GM23338 (cell line): ENCODE measurements at regions not wholly inside any gene's neighbourhood (a gene's known extent, or its start where the extent isn't known, plus 50 kb on each side); places are given as distances from the start of the nearest gene placed in this dataset.

Source experiments
- ATAC-seq: fragments of 200-7000 bp; cut with Tn5 transposase; 3 replicates; pipeline ENCODE4 v1.9.1; 2020
- DNase-seq: peaks from one replicate; pipeline ENCODE4 v3.0.0-alpha.2; 2015; ENCODE audit warnings: low spot score
- H2AFZ ChIP-seq: fragments of 200-600 bp; sonication (generic); 2 replicates; pipeline ENCODE4 v1.8.0; 2016; ENCODE audit warnings: antibody characterized with exemption, mild to moderate bottlenecking, moderate library complexity
- H3F3A ChIP-seq: fragments of 200-600 bp; sonication (generic); replicated peaks from 2 replicates; pipeline ENCODE4 v1.8.0; 2017; ENCODE audit warnings: antibody characterized with exemption, mixed run types, low read depth
- H3K27ac ChIP-seq: fragments of 200-600 bp; sonication (generic); 2 replicates; pipeline ENCODE4 v1.6.1; 2016; ENCODE audit warnings: low read depth
- H3K27me3 ChIP-seq: fragments of 200-600 bp; sonication (generic); 2 replicates; pipeline ENCODE4 v1.8.0; 2016; ENCODE audit warnings: mild to moderate bottlenecking, mixed run types, moderate library complexity; ENCODE audit not compliant: insufficient read depth
- H3K36me3 ChIP-seq: fragments of 200-600 bp; sonication (generic); 2 replicates; pipeline ENCODE4 v1.8.0; 2016; ENCODE audit warnings: mild to moderate bottlenecking; ENCODE audit not compliant: insufficient read depth
- H3K4me1 ChIP-seq: fragments of 200-600 bp; sonication (generic); 2 replicates; pipeline ENCODE4 v1.8.0; 2016; ENCODE audit warnings: mild to moderate bottlenecking, moderate library complexity; ENCODE audit not compliant: insufficient read depth
- H3K4me2 ChIP-seq: fragments of 200-600 bp; sonication (generic); 2 replicates; pipeline ENCODE4 v1.7.1; 2017; ENCODE audit warnings: mixed run types
- H3K4me3 ChIP-seq: fragments of 200-600 bp; sonication (generic); 2 replicates; pipeline ENCODE4 v1.6.1; 2016; ENCODE audit warnings: mixed run types
- H3K79me2 ChIP-seq: fragments of 200-600 bp; sonication (generic); replicated peaks from 2 replicates; pipeline ENCODE4 v1.8.0; 2017; ENCODE audit warnings: mild to moderate bottlenecking; ENCODE audit not compliant: insufficient read depth
- H3K9me2 ChIP-seq: fragments of 200-600 bp; sonication (generic); 2 replicates; pipeline ENCODE4 v1.8.0; 2017; ENCODE audit not compliant: insufficient read depth
- H4K20me1 ChIP-seq: fragments of 200-600 bp; sonication (generic); replicated peaks from 2 replicates; pipeline ENCODE4 v1.8.0; 2017; ENCODE audit warnings: mild to moderate bottlenecking; ENCODE audit not compliant: insufficient read depth
- H3K27ac Mint-ChIP-seq: 2 replicates; pipeline ENCODE4 v1.8.0; 2020; ENCODE audit warnings: inconsistent platforms, mild to moderate bottlenecking, moderate library complexity, mixed read lengths
- H3K27me3 Mint-ChIP-seq: 3 replicates; pipeline ENCODE4 v1.8.0; 2022; ENCODE audit warnings: low read depth, mild to moderate bottlenecking, moderate library complexity, mixed read lengths, inconsistent platforms; ENCODE audit not compliant: insufficient read depth, poor library complexity
- H3K36me3 Mint-ChIP-seq: 3 replicates; pipeline ENCODE4 v1.8.0; 2021; ENCODE audit warnings: low read depth, mild to moderate bottlenecking, inconsistent platforms, moderate library complexity, mixed read lengths
- H3K4me1 Mint-ChIP-seq: 3 replicates; pipeline ENCODE4 v1.8.0; 2020; ENCODE audit warnings: mild to moderate bottlenecking, inconsistent platforms, mixed read lengths
- H3K4me3 Mint-ChIP-seq: 3 replicates; pipeline ENCODE4 v1.8.0; 2021; ENCODE audit warnings: moderate library complexity, mild to moderate bottlenecking, inconsistent platforms, mixed read lengths
- H3K9me3 Mint-ChIP-seq: 3 replicates; pipeline ENCODE4 v1.8.0; 2020; ENCODE audit warnings: moderate library complexity, mild to moderate bottlenecking, inconsistent platforms, mixed read lengths
- CREB1 ChIP-seq: fragments of 250-450 bp; sonication (Bioruptor Pico); IDR thresholded peaks from 2 replicates; pipeline ENCODE4 v1.5.0; 2020; ENCODE audit warnings: low read depth, mild to moderate bottlenecking, moderate library complexity
- EZH2 ChIP-seq: fragments of 200-600 bp; sonication (generic); IDR thresholded peaks from one replicate; pipeline ENCODE4 v1.8.0; 2017; ENCODE audit warnings: antibody characterized with exemption, mild to moderate bottlenecking, low read depth; ENCODE audit not compliant: unreplicated experiment
- EZH2phosphoT487 ChIP-seq: fragments of 200-600 bp; sonication (generic); IDR thresholded peaks from one replicate; pipeline ENCODE4 v1.8.1; 2018; ENCODE audit warnings: antibody characterized with exemption; ENCODE audit not compliant: unreplicated experiment
- JUNB ChIP-seq: IDR thresholded peaks from one replicate; pipeline ENCODE4 v1.6.1; 2016; ENCODE audit warnings: antibody characterized with exemption; ENCODE audit not compliant: unreplicated experiment
- NANOG ChIP-seq: IDR thresholded peaks from 2 replicates; pipeline ENCODE4 v1.6.1; 2016; ENCODE audit warnings: antibody characterized with exemption, borderline replicate concordance
- POLR2AphosphoS5 ChIP-seq: IDR thresholded peaks from 2 replicates; pipeline ENCODE4 v1.6.1; 2016; ENCODE audit warnings: antibody characterized with exemption, low read depth
- STAT1 ChIP-seq: IDR thresholded peaks from one replicate; pipeline ENCODE4 v1.6.1; 2016; ENCODE audit warnings: antibody characterized with exemption; ENCODE audit not compliant: unreplicated experiment
- ZNF331 ChIP-seq: fragments of 250-450 bp; sonication (Bioruptor Pico); IDR thresholded peaks from 2 replicates; pipeline ENCODE4 v1.5.0; 2020; ENCODE audit warnings: low read depth, mild to moderate bottlenecking, moderate library complexity
- TF ChIP-seq, protein P1 (sequence below): IDR thresholded peaks from one replicate; pipeline ENCODE4 v1.6.1; 2018; ENCODE audit warnings: antibody characterized with exemption; ENCODE audit not compliant: unreplicated experiment
- TF ChIP-seq, protein P2 (sequence below): IDR thresholded peaks from 2 replicates; pipeline ENCODE4 v1.6.1; 2016; ENCODE audit warnings: antibody characterized with exemption
- TF ChIP-seq, protein P3 (sequence below): fragments of 250-450 bp; sonication (Bioruptor Pico); IDR thresholded peaks from 2 replicates; pipeline ENCODE4 v1.5.0; 2020; ENCODE audit warnings: mild to moderate bottlenecking, moderate library complexity

DNA sequence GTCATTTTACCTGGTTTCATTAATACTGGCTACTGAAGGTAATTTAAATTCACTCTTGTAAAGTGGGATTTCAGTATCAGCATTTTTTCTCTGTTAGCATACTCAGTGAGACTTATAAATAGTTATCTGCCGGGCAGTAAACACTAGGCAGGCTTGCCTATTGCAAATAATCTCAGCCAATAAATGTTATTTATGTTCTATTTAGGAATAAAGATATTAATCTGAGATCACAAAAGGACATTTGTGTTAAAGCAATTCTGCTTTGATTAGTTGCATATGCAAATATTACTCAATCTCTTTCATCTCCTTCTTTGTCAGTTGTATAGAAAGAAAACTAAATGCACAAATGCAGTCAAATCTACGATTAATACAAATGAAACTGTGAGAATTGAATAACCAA is 827.8 kb downstream of the TLE4 start:
- Histone ChIP-seq H3K27me3 (no peaks in the 10 kb centered on the region), H3K27ac (peak overlapping the region; percentile 82; the same call in 1 of the 2 replicates), H4K20me1 (no peaks in the 10 kb centered on the region), H3K4me1 (peaks cover 35% of the 10 kb centered on the region), H3F3A (no peaks in the 10 kb centered on the region), H3K9me2 (0 out of 2 replicates have a peak, but pooled peaks cover under 1% of the 10 kb centered on the region), H2AFZ (no peak overlapping the region), H3K79me2 (no peaks in the 10 kb centered on the region), H3K36me3 (no peaks in the 10 kb centered on the region), H3K4me2 (peak overlapping the region; percentile 58; the same call in 1 of the 2 replicates), H3K4me3 (no peak overlapping the region)
- no peak overlapping the region for H3K27ac Mint-ChIP-seq
- H3K4me1 Mint-ChIP-seq: peaks cover 31% of the 10 kb centered on the region
- DNase-seq (no peak), ATAC-seq (no peak)
- H3K36me3 Mint-ChIP-seq: peaks cover 17% of the 10 kb centered on the region; the same call in 2 of the 3 replicates
- TF ChIP-seq, protein P1, sequence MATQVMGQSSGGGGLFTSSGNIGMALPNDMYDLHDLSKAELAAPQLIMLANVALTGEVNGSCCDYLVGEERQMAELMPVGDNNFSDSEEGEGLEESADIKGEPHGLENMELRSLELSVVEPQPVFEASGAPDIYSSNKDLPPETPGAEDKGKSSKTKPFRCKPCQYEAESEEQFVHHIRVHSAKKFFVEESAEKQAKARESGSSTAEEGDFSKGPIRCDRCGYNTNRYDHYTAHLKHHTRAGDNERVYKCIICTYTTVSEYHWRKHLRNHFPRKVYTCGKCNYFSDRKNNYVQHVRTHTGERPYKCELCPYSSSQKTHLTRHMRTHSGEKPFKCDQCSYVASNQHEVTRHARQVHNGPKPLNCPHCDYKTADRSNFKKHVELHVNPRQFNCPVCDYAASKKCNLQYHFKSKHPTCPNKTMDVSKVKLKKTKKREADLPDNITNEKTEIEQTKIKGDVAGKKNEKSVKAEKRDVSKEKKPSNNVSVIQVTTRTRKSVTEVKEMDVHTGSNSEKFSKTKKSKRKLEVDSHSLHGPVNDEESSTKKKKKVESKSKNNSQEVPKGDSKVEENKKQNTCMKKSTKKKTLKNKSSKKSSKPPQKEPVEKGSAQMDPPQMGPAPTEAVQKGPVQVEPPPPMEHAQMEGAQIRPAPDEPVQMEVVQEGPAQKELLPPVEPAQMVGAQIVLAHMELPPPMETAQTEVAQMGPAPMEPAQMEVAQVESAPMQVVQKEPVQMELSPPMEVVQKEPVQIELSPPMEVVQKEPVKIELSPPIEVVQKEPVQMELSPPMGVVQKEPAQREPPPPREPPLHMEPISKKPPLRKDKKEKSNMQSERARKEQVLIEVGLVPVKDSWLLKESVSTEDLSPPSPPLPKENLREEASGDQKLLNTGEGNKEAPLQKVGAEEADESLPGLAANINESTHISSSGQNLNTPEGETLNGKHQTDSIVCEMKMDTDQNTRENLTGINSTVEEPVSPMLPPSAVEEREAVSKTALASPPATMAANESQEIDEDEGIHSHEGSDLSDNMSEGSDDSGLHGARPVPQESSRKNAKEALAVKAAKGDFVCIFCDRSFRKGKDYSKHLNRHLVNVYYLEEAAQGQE: no peak
- TF ChIP-seq CREB1: no peak
- TF ChIP-seq POLR2AphosphoS5: no peak
- TF ChIP-seq STAT1: no peak
- no peak overlapping the region for H3K4me3 Mint-ChIP-seq
- H3K27me3 Mint-ChIP-seq: peaks cover 2% of the 10 kb centered on the region
- H3K9me3 Mint-ChIP-seq: peaks cover 6% of the 10 kb centered on the region; the same call in 1 of the 3 replicates

DNA sequence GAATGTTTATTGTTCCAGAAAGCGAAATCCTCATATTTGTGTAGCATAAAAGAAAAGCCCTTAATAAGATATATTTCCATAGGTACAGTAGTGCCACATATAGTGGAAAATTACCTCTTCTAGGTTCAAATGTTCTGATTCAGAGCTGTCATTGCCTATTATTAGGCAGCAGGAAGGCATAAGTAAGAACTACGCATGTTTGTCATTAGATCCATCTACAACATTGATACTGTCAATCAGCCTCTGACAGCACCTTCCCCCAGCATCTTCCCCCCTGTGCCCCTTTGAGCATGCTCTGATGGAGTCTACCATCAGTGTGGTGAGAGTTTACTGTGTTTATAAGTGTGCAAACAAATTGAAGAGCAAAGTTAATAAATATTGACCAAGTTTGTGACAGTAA is 816.1 kb downstream of the TLE4 start:
- Histone ChIP-seq H3K4me1 (peaks cover 11% of the 10 kb centered on the region; the same call in 1 of the 2 replicates), H2AFZ (no peak overlapping the region; the same call in 1 of the 2 replicates), H3K4me2 (no peak overlapping the region), H3K27me3 (no peaks in the 10 kb centered on the region), H3K9me2 (no peaks in the 10 kb centered on the region), H3F3A (no peaks in the 10 kb centered on the region), H3K36me3 (no peaks in the 10 kb centered on the region), H3K4me3 (no peak overlapping the region), H3K27ac (no peak overlapping the region), H3K79me2 (no peaks in the 10 kb centered on the region), H4K20me1 (no peaks in the 10 kb centered on the region)
- Mint-ChIP-seq H3K9me3 (no peaks in the 10 kb centered on the region; the same call in 1 of the 3 replicates), H3K27ac (no peak overlapping the region), H3K4me3 (no peak overlapping the region), H3K4me1 (peaks cover 6% of the 10 kb centered on the region; the same call in 2 of the 3 replicates), H3K36me3 (peaks cover 4% of the 10 kb centered on the region; the same call in 2 of the 3 replicates), H3K27me3 (no peaks in the 10 kb centered on the region)
- no peak for ATAC-seq
- no peak for DNase-seq
- TF ChIP-seq JUNB (no peak), CREB1 (no peak), NANOG (no peak), EZH2 (no peak), STAT1 (no peak), POLR2AphosphoS5 (no peak), ZNF331 (no peak), EZH2phosphoT487 (no peak)
- TF ChIP-seq, protein P2, sequence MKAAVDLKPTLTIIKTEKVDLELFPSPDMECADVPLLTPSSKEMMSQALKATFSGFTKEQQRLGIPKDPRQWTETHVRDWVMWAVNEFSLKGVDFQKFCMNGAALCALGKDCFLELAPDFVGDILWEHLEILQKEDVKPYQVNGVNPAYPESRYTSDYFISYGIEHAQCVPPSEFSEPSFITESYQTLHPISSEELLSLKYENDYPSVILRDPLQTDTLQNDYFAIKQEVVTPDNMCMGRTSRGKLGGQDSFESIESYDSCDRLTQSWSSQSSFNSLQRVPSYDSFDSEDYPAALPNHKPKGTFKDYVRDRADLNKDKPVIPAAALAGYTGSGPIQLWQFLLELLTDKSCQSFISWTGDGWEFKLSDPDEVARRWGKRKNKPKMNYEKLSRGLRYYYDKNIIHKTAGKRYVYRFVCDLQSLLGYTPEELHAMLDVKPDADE: no peak
- TF ChIP-seq, protein P3, sequence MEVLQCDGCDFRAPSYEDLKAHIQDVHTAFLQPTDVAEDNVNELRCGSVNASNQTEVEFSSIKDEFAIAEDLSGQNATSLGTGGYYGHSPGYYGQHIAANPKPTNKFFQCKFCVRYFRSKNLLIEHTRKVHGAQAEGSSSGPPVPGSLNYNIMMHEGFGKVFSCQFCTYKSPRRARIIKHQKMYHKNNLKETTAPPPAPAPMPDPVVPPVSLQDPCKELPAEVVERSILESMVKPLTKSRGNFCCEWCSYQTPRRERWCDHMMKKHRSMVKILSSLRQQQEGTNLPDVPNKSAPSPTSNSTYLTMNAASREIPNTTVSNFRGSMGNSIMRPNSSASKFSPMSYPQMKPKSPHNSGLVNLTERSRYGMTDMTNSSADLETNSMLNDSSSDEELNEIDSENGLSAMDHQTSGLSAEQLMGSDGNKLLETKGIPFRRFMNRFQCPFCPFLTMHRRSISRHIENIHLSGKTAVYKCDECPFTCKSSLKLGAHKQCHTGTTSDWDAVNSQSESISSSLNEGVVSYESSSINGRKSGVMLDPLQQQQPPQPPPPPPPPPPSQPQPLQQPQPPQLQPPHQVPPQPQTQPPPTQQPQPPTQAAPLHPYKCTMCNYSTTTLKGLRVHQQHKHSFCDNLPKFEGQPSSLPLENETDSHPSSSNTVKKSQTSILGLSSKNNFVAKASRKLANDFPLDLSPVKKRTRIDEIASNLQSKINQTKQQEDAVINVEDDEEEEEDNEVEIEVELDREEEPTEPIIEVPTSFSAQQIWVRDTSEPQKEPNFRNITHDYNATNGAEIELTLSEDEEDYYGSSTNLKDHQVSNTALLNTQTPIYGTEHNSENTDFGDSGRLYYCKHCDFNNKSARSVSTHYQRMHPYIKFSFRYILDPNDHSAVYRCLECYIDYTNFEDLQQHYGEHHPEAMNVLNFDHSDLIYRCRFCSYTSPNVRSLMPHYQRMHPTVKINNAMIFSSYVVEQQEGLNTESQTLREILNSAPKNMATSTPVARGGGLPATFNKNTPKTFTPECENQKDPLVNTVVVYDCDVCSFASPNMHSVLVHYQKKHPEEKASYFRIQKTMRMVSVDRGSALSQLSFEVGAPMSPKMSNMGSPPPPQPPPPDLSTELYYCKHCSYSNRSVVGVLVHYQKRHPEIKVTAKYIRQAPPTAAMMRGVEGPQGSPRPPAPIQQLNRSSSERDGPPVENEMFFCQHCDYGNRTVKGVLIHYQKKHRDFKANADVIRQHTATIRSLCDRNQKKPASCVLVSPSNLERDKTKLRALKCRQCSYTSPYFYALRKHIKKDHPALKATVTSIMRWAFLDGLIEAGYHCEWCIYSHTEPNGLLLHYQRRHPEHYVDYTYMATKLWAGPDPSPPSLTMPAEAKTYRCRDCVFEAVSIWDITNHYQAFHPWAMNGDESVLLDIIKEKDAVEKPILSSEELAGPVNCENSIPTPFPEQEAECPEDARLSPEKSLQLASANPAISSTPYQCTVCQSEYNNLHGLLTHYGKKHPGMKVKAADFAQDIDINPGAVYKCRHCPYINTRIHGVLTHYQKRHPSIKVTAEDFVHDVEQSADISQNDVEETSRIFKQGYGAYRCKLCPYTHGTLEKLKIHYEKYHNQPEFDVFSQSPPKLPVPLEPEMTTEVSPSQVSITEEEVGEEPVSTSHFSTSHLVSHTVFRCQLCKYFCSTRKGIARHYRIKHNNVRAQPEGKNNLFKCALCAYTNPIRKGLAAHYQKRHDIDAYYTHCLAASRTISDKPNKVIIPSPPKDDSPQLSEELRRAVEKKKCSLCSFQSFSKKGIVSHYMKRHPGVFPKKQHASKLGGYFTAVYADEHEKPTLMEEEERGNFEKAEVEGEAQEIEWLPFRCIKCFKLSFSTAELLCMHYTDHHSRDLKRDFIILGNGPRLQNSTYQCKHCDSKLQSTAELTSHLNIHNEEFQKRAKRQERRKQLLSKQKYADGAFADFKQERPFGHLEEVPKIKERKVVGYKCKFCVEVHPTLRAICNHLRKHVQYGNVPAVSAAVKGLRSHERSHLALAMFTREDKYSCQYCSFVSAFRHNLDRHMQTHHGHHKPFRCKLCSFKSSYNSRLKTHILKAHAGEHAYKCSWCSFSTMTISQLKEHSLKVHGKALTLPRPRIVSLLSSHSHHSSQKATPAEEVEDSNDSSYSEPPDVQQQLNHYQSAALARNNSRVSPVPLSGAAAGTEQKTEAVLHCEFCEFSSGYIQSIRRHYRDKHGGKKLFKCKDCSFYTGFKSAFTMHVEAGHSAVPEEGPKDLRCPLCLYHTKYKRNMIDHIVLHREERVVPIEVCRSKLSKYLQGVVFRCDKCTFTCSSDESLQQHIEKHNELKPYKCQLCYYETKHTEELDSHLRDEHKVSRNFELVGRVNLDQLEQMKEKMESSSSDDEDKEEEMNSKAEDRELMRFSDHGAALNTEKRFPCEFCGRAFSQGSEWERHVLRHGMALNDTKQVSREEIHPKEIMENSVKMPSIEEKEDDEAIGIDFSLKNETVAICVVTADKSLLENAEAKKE: no peak
